ENCODE measurements at regions not wholly inside any gene's neighbourhood (a gene's known extent, or its start where the extent isn't known, plus 50 kb on each side); places are given as distances from the start of the nearest gene placed in this dataset.

DNA sequence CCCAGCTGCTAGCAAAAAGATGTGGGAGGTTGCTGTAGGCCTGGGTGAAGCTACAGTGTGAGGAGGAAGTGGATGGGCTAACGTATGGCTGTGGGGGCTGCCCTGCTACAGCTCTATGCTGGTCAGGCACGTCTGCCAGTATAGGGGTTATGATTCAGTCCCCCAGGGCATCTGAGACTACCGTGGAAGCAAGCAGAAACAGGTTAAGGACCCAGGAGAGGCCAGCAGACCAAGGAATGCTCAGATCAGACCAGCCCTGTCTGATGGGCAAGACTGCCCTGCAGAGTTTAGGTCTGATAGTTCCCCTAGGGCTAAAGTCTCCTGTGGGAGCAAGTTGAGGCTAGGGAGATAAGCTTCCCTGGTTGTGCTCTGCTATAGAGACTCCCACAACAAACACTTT lies 416.1 kb upstream of the CTNND2 start:
- Histone ChIP-seq H3K27ac (no peak overlapping the region), H3K4me1 (no peaks in the 10 kb centered on the region), H3K36me3 (replicated peaks in 1 of 2; ENCODE audit: insufficient read depth in 1 of 2, low read depth in 2 of 2) (no peaks in the 10 kb centered on the region), H3K27me3 (no peaks in the 10 kb centered on the region), H3K4me3 (no peak overlapping the region), H3K9me3 (no peaks in the 10 kb centered on the region)
- DNase-seq (no peak), ATAC-seq (no peak)
- intact Hi-C loops (cut with DNase I), result no loop called here
- no peak for TF ChIP-seq POLR2A (IDR thresholded peaks at IDR 0.05)
- TF ChIP-seq, protein P1, sequence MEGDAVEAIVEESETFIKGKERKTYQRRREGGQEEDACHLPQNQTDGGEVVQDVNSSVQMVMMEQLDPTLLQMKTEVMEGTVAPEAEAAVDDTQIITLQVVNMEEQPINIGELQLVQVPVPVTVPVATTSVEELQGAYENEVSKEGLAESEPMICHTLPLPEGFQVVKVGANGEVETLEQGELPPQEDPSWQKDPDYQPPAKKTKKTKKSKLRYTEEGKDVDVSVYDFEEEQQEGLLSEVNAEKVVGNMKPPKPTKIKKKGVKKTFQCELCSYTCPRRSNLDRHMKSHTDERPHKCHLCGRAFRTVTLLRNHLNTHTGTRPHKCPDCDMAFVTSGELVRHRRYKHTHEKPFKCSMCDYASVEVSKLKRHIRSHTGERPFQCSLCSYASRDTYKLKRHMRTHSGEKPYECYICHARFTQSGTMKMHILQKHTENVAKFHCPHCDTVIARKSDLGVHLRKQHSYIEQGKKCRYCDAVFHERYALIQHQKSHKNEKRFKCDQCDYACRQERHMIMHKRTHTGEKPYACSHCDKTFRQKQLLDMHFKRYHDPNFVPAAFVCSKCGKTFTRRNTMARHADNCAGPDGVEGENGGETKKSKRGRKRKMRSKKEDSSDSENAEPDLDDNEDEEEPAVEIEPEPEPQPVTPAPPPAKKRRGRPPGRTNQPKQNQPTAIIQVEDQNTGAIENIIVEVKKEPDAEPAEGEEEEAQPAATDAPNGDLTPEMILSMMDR (IDR thresholded peaks at IDR 0.05), result no peak
- WGBS, 2 donors, result 51 to 54% methylated on average over 3 of the region's 3 CpGs

DNA sequence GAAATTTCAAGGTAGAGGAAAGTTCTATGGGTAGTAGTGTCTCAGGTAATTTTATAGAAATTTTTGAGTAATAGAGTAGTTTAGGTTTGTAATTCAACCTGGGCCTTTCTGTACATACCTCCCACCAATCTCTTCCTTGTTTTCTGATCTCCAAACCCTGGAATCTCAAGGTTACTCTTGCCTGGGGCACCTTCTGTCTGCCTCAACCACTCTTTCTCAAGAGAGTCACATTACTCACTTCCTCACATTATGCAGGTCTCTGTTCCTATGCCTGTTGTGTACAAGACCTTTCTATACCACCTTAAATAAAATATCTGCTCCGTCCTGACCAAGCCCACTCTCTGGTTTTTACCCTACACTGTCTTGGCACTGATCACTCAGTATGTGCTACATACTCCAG lies 412.6 kb upstream of the CTNND2 start:
- Histone ChIP-seq H3K4me3 (no peak overlapping the region), H3K27me3 (no peaks in the 10 kb centered on the region), H3K27ac (no peak overlapping the region), H3K36me3 (replicated peaks in 1 of 2; ENCODE audit: insufficient read depth in 1 of 2, low read depth in 2 of 2) (no peaks in the 10 kb centered on the region), H3K9me3 (no peaks in the 10 kb centered on the region), H3K4me1 (no peaks in the 10 kb centered on the region)
- intact Hi-C loops (cut with DNase I), result no loop called here
- TF ChIP-seq, protein P1 (IDR thresholded peaks at IDR 0.05), result no peak
- TF ChIP-seq POLR2A (IDR thresholded peaks at IDR 0.05), result no peak
- ATAC-seq (no peak), DNase-seq (no peak)
- WGBS, 2 donors, result 25 to 44% methylated on average over 1 of the region's 1 CpG

DNA sequence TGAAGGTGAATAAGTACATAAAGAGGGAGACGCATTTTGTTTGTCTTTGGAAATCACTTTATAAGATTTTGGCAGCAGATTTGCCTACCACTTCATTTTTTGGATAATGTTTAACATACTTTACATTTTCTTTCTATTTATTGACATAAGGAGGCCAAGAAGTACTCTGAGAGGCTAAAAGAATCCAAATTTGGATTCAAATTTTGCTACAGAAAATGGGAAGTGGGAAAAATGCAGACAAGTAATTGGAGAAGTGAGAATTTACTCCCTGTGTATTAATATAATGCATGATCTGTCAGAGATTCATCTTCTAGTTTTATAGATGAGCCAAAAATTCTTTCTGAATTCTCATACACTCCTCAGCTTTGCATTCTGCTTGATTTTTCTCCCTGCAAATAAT lies 411.2 kb upstream of the CTNND2 start:
- H3K36me3 ChIP-seq (replicated peaks in 1 of 2; ENCODE audit: insufficient read depth in 1 of 2, low read depth in 2 of 2), result no peaks in the 10 kb centered on the region
- H3K27ac ChIP-seq, result no peak overlapping the region
- DNase-seq (no peak), ATAC-seq (no peak)
- TF ChIP-seq, protein P1 (IDR thresholded peaks at IDR 0.05), result no peak
- H3K27me3 ChIP-seq, result no peaks in the 10 kb centered on the region
- H3K4me1 ChIP-seq, result no peaks in the 10 kb centered on the region
- no peak overlapping the region for H3K4me3 ChIP-seq
- 24 to 32% methylated on average over 1 of the region's 1 CpG for WGBS, 2 donors
- intact Hi-C loops (cut with DNase I), result no loop called here
- H3K9me3 ChIP-seq, result no peaks in the 10 kb centered on the region

DNA sequence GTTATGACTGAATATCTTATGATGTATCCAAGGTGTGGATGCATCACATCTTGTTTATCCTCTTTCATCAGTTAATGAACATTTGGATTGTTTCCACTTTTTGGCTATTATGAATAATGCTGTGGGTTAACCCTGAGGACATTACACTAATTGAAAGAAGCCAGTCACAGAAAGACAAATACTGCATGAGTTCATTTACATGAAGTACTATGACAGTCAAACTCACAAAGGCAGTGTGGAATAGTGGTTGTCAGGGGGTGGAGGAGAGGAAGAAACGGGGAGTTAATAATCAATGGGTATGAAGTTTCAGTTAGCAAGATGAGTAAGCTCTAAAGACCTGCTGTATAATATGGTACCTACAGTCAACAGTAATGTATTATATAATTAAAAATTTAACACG lies 409.4 kb upstream of the CTNND2 start:
- Histone ChIP-seq H3K36me3 (replicated peaks in 1 of 2; ENCODE audit: insufficient read depth in 1 of 2, low read depth in 2 of 2) (no peaks in the 10 kb centered on the region), H3K4me3 (no peak overlapping the region), H3K9me3 (no peaks in the 10 kb centered on the region), H3K27me3 (no peaks in the 10 kb centered on the region), H3K4me1 (no peaks in the 10 kb centered on the region), H3K27ac (no peak overlapping the region)
- TF ChIP-seq, protein P1 (IDR thresholded peaks at IDR 0.05), result no peak
- TF ChIP-seq POLR2A (IDR thresholded peaks at IDR 0.05), result no peak
- intact Hi-C loops (cut with DNase I), result no loop called here
- 53 to 60% methylated on average over 2 of the region's 2 CpGs for WGBS, 2 donors
- DNase-seq (no peak), ATAC-seq (no peak)

DNA sequence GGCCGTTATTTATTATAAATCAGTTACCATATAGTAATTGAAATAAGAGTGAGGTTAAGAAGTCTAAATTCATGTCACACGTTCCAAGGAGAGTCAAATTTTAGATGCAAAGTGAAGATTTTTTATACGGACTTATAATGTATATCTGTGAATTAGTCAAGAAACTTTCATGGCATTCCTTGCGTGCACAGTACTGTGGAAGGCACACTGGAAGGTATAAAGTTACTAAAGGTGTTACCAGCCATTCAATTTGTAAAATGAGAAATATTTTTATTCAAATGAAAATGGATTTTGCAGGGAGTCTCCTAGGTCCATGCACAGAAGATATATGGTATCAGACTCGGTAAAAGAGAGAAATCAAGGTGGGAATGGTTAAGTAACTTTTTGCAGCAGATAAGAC lies 408.1 kb upstream of the CTNND2 start:
- intact Hi-C loops (cut with DNase I), result no loop called here
- 60 to 62% methylated on average over 5 of the region's 5 CpGs for WGBS, 2 donors
- ATAC-seq (no peak), DNase-seq (no peak)
- TF ChIP-seq POLR2A (IDR thresholded peaks at IDR 0.05), result no peak
- TF ChIP-seq, protein P1 (IDR thresholded peaks at IDR 0.05), result no peak
- Histone ChIP-seq H3K4me1 (no peaks in the 10 kb centered on the region), H3K27ac (no peak overlapping the region), H3K4me3 (no peak overlapping the region), H3K27me3 (no peaks in the 10 kb centered on the region), H3K36me3 (replicated peaks in 1 of 2; ENCODE audit: insufficient read depth in 1 of 2, low read depth in 2 of 2) (no peaks in the 10 kb centered on the region), H3K9me3 (no peaks in the 10 kb centered on the region)

Measured in body of pancreas (tissue), 4 donors.